ENCODE measurements at regions not wholly inside any gene's neighbourhood (a gene's known extent, or its start where the extent isn't known, plus 50 kb on each side); places are given as distances from the start of the nearest gene placed in this dataset.
A peak's percentile ranks its signal among the peaks of the same experiment; 100 is the strongest.
"Not testable (repeated sequence)": the region's sequence is repeated elsewhere in the genome, so short reads cannot be mapped to it uniquely, and the experiment has no call there.

- Mint-ChIP-seq H3K27me3 (ENCODE audit: insufficient read depth) (no peaks in the 10 kb centered on the region), H3K4me3 (no peak overlapping the region)
- DNase-seq (ENCODE audit: low spot score), result no peak
These were observed 298.3 kb upstream of the TGFBR2 start for GRCh38 chr3:30308131-30308530.

GRCh38 chr3:30309961-30310954, 296.1 kb upstream of the TGFBR2 start:
- no peak for DNase-seq (ENCODE audit: low spot score)
- Mint-ChIP-seq H3K36me3 (ENCODE audit: low read depth) (peaks cover 7% of the 10 kb centered on the region), H3K4me3 (no peak overlapping the region), H3K9me3 (peaks cover 21% of the 10 kb centered on the region), H3K4me1 (ENCODE audit: low read depth) (no peaks in the 10 kb centered on the region), H3K27ac (no peak overlapping the region), H3K27me3 (ENCODE audit: insufficient read depth) (no peaks in the 10 kb centered on the region)
- intact Hi-C loops (cut with micrococcal nuclease), result no loop called here

More at GRCh38 chr3:30308131-30308530, 298.3 kb upstream of the TGFBR2 start:
- intact Hi-C loops (cut with micrococcal nuclease), result no loop called here
- peaks cover 10% of the 10 kb centered on the region for H3K36me3 Mint-ChIP-seq (ENCODE audit: low read depth)
- no peaks in the 10 kb centered on the region for H3K4me1 Mint-ChIP-seq (ENCODE audit: low read depth)
- peaks cover 24% of the 10 kb centered on the region for H3K9me3 Mint-ChIP-seq
- no peak overlapping the region for H3K27ac Mint-ChIP-seq

GRCh38 chr3:30311781-30312180, 294.6 kb upstream of the TGFBR2 start:
- H3K4me3 Mint-ChIP-seq, result no peak overlapping the region
- no peak for DNase-seq (ENCODE audit: low spot score)
- H3K36me3 Mint-ChIP-seq (ENCODE audit: low read depth), result peaks cover 1% of the 10 kb centered on the region
- intact Hi-C loops (cut with micrococcal nuclease), result no loop called here
- no peaks in the 10 kb centered on the region for H3K4me1 Mint-ChIP-seq (ENCODE audit: low read depth)
- H3K27me3 Mint-ChIP-seq (ENCODE audit: insufficient read depth), result no peaks in the 10 kb centered on the region
- peaks cover 11% of the 10 kb centered on the region for H3K9me3 Mint-ChIP-seq
- H3K27ac Mint-ChIP-seq, result no peak overlapping the region

GRCh38 chr3:30313840-30314239, 292.6 kb upstream of the TGFBR2 start:
- Mint-ChIP-seq H3K4me1 (ENCODE audit: low read depth) (no peaks in the 10 kb centered on the region), H3K27ac (no peak overlapping the region), H3K27me3 (ENCODE audit: insufficient read depth) (no peaks in the 10 kb centered on the region), H3K4me3 (no peak overlapping the region), H3K36me3 (ENCODE audit: low read depth) (peaks cover 1% of the 10 kb centered on the region), H3K9me3 (peaks cover 9% of the 10 kb centered on the region)
- intact Hi-C loops (cut with micrococcal nuclease), result no loop called here
- no peak for DNase-seq (ENCODE audit: low spot score)

GRCh38 chr3:30314757-30315325, 291.6 kb upstream of the TGFBR2 start:
- Mint-ChIP-seq H3K27me3 (ENCODE audit: insufficient read depth) (no peaks in the 10 kb centered on the region), H3K36me3 (ENCODE audit: low read depth) (peaks cover 1% of the 10 kb centered on the region), H3K4me3 (no peak overlapping the region), H3K4me1 (ENCODE audit: low read depth) (peaks cover 5% of the 10 kb centered on the region), H3K27ac (no peak overlapping the region), H3K9me3 (peaks cover 9% of the 10 kb centered on the region)
- no peak for DNase-seq (ENCODE audit: low spot score)
- intact Hi-C loops (cut with micrococcal nuclease), result no loop called here

- Mint-ChIP-seq H3K4me1 (ENCODE audit: low read depth) (peaks cover 11% of the 10 kb centered on the region), H3K36me3 (ENCODE audit: low read depth) (peaks cover 1% of the 10 kb centered on the region), H3K9me3 (peaks cover 9% of the 10 kb centered on the region), H3K27me3 (ENCODE audit: insufficient read depth) (no peaks in the 10 kb centered on the region), H3K4me3 (no peak overlapping the region), H3K27ac (no peak overlapping the region)
- no peak for DNase-seq (ENCODE audit: low spot score)
- intact Hi-C loops (cut with micrococcal nuclease), result no loop called here
These were observed 291.0 kb upstream of the TGFBR2 start for GRCh38 chr3:30315447-30315846.

GRCh38 chr3:30317561-30317960, 288.8 kb upstream of the TGFBR2 start:
- Mint-ChIP-seq H3K9me3 (peaks cover 22% of the 10 kb centered on the region), H3K36me3 (ENCODE audit: low read depth) (peaks cover 7% of the 10 kb centered on the region), H3K27ac (no peak overlapping the region), H3K4me3 (no peak overlapping the region), H3K4me1 (ENCODE audit: low read depth) (peaks cover 13% of the 10 kb centered on the region), H3K27me3 (ENCODE audit: insufficient read depth) (no peaks in the 10 kb centered on the region)
- no peak for DNase-seq (ENCODE audit: low spot score)
- intact Hi-C loops (cut with micrococcal nuclease), result no loop called here

GRCh38 chr3:30318110-30318509, 288.3 kb upstream of the TGFBR2 start:
- Mint-ChIP-seq H3K4me3 (no peak overlapping the region), H3K27me3 (ENCODE audit: insufficient read depth) (no peaks in the 10 kb centered on the region), H3K36me3 (ENCODE audit: low read depth) (peaks cover 7% of the 10 kb centered on the region), H3K27ac (no peak overlapping the region), H3K9me3 (peaks cover 23% of the 10 kb centered on the region), H3K4me1 (ENCODE audit: low read depth) (peaks cover 13% of the 10 kb centered on the region)
- DNase-seq (ENCODE audit: low spot score), result no peak
- intact Hi-C loops (cut with micrococcal nuclease), result no loop called here

GRCh38 chr3:30319713-30320112, 286.7 kb upstream of the TGFBR2 start:
- H3K4me3 Mint-ChIP-seq, result no peak overlapping the region
- intact Hi-C loops (cut with micrococcal nuclease), result no loop called here
- peaks cover 34% of the 10 kb centered on the region for H3K9me3 Mint-ChIP-seq
- peaks cover 7% of the 10 kb centered on the region for H3K36me3 Mint-ChIP-seq (ENCODE audit: low read depth)
- H3K27ac Mint-ChIP-seq, result no peak overlapping the region
- no peaks in the 10 kb centered on the region for H3K27me3 Mint-ChIP-seq (ENCODE audit: insufficient read depth)
- peak; percentile 16 for DNase-seq (ENCODE audit: low spot score)
- H3K4me1 Mint-ChIP-seq (ENCODE audit: low read depth), result peaks cover 13% of the 10 kb centered on the region

GRCh38 chr3:30320392-30320791, 286.0 kb upstream of the TGFBR2 start:
- Mint-ChIP-seq H3K4me1 (ENCODE audit: low read depth) (peaks cover 13% of the 10 kb centered on the region), H3K27ac (no peak overlapping the region), H3K9me3 (peaks cover 34% of the 10 kb centered on the region), H3K4me3 (no peak overlapping the region), H3K36me3 (ENCODE audit: low read depth) (peaks cover 7% of the 10 kb centered on the region), H3K27me3 (ENCODE audit: insufficient read depth) (no peaks in the 10 kb centered on the region)
- no peak for DNase-seq (ENCODE audit: low spot score)
- intact Hi-C loops (cut with micrococcal nuclease), result no loop called here

GRCh38 chr3:30321065-30321464, 285.3 kb upstream of the TGFBR2 start:
- Mint-ChIP-seq H3K4me3 (no peak overlapping the region), H3K4me1 (ENCODE audit: low read depth) (peaks cover 13% of the 10 kb centered on the region), H3K36me3 (ENCODE audit: low read depth) (peaks cover 7% of the 10 kb centered on the region), H3K27me3 (ENCODE audit: insufficient read depth) (no peaks in the 10 kb centered on the region), H3K9me3 (peaks cover 34% of the 10 kb centered on the region), H3K27ac (no peak overlapping the region)
- DNase-seq (ENCODE audit: low spot score), result no peak
- intact Hi-C loops (cut with micrococcal nuclease), result no loop called here

- H3K36me3 Mint-ChIP-seq (ENCODE audit: low read depth); H3K4me3 Mint-ChIP-seq; DNase-seq (ENCODE audit: low spot score); H3K27me3 Mint-ChIP-seq (ENCODE audit: insufficient read depth); H3K27ac Mint-ChIP-seq; intact Hi-C loops (cut with micrococcal nuclease): not testable (repeated sequence)
- H3K9me3 Mint-ChIP-seq, result peaks cover 34% of the 10 kb centered on the region
- H3K4me1 Mint-ChIP-seq (ENCODE audit: low read depth), result peaks cover 13% of the 10 kb centered on the region
These were observed 282.8 kb upstream of the TGFBR2 start for GRCh38 chr3:30323649-30324048.

GRCh38 chr3:30324587-30324986, 281.8 kb upstream of the TGFBR2 start:
- peaks cover 2% of the 10 kb centered on the region for H3K27me3 Mint-ChIP-seq (ENCODE audit: insufficient read depth)
- H3K9me3 Mint-ChIP-seq, result peaks cover 34% of the 10 kb centered on the region
- H3K4me1 Mint-ChIP-seq (ENCODE audit: low read depth), result peaks cover 11% of the 10 kb centered on the region
- no peak overlapping the region for H3K27ac Mint-ChIP-seq
- no peak overlapping the region for H3K4me3 Mint-ChIP-seq
- DNase-seq (ENCODE audit: low spot score), result no peak
- intact Hi-C loops (cut with micrococcal nuclease), result no loop called here
- H3K36me3 Mint-ChIP-seq (ENCODE audit: low read depth), result peaks cover 8% of the 10 kb centered on the region

All from activated T-helper 1 cell treated with anti-CD3 and anti-CD28 coated beads, Interleukin-12 subunit alpha, Interleukin-12 subunit beta, Interleukin-2, Interleukin-4 antibody, amounts not matched to agents 30 ng/mL and 10 ng/mL and 1 ng/mL, durations not matched to agents 14 hours and 24 hours and 36 hours (primary cell).